ENCODE measurements at regions not wholly inside any gene's neighbourhood (a gene's known extent, or its start where the extent isn't known, plus 50 kb on each side); places are given as distances from the start of the nearest gene placed in this dataset.

DNA sequence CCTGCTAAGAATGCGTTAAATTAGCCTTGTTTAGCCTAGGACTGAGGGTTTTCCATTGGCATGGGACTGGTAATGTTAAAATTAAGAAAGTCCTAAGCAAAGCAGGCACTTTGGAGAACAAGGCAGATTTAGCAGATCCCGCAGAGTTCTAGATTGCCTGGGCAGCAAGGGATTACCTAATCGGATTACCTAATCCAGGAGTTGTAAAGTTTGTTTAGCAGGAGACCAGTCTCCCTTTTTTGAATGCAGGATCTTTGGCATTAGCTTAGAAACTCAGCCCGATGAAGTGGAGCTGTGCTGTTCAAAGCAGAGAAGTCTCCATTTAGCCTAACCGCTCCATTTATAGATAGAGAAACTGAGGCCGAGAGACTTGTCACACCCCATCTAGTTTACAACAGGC is 206.0 kb downstream of the DMRT2 start:
- Mint-ChIP-seq H3K4me1 (no peaks in the 10 kb centered on the region; the same call in 2 of the 3 replicates), H3K4me3 (no peak overlapping the region), H3K27me3 (ENCODE audit: insufficient read depth, low read depth, poor library complexity) (no peaks in the 10 kb centered on the region), H3K27ac (no peak overlapping the region), H3K9me3 (no peaks in the 10 kb centered on the region), H3K36me3 (ENCODE audit: low read depth) (no peaks in the 10 kb centered on the region)
- Histone ChIP-seq H4K20me1 (replicated peaks; ENCODE audit: insufficient read depth) (0 out of 2 replicates have a peak, but pooled peaks cover 4% of the 10 kb centered on the region), H3K36me3 (ENCODE audit: insufficient read depth) (no peaks in the 10 kb centered on the region), H3K27ac (ENCODE audit: low read depth) (no peak overlapping the region), H3K79me2 (replicated peaks; ENCODE audit: insufficient read depth) (no peaks in the 10 kb centered on the region), H3K4me3 (no peak overlapping the region), H3K9me2 (ENCODE audit: insufficient read depth) (peaks cover 12% of the 10 kb centered on the region), H3K4me2 (no peak overlapping the region), H3F3A (replicated peaks; ENCODE audit: low read depth) (no peaks in the 10 kb centered on the region), H2AFZ (no peak overlapping the region), H3K27me3 (ENCODE audit: insufficient read depth) (no peaks in the 10 kb centered on the region), H3K4me1 (ENCODE audit: insufficient read depth) (no peaks in the 10 kb centered on the region)
- no peak for ATAC-seq
- DNase-seq (ENCODE audit: low spot score): no peak
- TF ChIP-seq CREB1 (CRISPR knock-in tag; IDR thresholded peaks at IDR 0.05; ENCODE audit: low read depth) (no peak), NANOG (IDR thresholded peaks at IDR 0.05; ENCODE audit: borderline replicate concordance) (no peak)
- TF ChIP-seq, protein P1, sequence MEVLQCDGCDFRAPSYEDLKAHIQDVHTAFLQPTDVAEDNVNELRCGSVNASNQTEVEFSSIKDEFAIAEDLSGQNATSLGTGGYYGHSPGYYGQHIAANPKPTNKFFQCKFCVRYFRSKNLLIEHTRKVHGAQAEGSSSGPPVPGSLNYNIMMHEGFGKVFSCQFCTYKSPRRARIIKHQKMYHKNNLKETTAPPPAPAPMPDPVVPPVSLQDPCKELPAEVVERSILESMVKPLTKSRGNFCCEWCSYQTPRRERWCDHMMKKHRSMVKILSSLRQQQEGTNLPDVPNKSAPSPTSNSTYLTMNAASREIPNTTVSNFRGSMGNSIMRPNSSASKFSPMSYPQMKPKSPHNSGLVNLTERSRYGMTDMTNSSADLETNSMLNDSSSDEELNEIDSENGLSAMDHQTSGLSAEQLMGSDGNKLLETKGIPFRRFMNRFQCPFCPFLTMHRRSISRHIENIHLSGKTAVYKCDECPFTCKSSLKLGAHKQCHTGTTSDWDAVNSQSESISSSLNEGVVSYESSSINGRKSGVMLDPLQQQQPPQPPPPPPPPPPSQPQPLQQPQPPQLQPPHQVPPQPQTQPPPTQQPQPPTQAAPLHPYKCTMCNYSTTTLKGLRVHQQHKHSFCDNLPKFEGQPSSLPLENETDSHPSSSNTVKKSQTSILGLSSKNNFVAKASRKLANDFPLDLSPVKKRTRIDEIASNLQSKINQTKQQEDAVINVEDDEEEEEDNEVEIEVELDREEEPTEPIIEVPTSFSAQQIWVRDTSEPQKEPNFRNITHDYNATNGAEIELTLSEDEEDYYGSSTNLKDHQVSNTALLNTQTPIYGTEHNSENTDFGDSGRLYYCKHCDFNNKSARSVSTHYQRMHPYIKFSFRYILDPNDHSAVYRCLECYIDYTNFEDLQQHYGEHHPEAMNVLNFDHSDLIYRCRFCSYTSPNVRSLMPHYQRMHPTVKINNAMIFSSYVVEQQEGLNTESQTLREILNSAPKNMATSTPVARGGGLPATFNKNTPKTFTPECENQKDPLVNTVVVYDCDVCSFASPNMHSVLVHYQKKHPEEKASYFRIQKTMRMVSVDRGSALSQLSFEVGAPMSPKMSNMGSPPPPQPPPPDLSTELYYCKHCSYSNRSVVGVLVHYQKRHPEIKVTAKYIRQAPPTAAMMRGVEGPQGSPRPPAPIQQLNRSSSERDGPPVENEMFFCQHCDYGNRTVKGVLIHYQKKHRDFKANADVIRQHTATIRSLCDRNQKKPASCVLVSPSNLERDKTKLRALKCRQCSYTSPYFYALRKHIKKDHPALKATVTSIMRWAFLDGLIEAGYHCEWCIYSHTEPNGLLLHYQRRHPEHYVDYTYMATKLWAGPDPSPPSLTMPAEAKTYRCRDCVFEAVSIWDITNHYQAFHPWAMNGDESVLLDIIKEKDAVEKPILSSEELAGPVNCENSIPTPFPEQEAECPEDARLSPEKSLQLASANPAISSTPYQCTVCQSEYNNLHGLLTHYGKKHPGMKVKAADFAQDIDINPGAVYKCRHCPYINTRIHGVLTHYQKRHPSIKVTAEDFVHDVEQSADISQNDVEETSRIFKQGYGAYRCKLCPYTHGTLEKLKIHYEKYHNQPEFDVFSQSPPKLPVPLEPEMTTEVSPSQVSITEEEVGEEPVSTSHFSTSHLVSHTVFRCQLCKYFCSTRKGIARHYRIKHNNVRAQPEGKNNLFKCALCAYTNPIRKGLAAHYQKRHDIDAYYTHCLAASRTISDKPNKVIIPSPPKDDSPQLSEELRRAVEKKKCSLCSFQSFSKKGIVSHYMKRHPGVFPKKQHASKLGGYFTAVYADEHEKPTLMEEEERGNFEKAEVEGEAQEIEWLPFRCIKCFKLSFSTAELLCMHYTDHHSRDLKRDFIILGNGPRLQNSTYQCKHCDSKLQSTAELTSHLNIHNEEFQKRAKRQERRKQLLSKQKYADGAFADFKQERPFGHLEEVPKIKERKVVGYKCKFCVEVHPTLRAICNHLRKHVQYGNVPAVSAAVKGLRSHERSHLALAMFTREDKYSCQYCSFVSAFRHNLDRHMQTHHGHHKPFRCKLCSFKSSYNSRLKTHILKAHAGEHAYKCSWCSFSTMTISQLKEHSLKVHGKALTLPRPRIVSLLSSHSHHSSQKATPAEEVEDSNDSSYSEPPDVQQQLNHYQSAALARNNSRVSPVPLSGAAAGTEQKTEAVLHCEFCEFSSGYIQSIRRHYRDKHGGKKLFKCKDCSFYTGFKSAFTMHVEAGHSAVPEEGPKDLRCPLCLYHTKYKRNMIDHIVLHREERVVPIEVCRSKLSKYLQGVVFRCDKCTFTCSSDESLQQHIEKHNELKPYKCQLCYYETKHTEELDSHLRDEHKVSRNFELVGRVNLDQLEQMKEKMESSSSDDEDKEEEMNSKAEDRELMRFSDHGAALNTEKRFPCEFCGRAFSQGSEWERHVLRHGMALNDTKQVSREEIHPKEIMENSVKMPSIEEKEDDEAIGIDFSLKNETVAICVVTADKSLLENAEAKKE (CRISPR knock-in tag; IDR thresholded peaks at IDR 0.05): no peak

DNA sequence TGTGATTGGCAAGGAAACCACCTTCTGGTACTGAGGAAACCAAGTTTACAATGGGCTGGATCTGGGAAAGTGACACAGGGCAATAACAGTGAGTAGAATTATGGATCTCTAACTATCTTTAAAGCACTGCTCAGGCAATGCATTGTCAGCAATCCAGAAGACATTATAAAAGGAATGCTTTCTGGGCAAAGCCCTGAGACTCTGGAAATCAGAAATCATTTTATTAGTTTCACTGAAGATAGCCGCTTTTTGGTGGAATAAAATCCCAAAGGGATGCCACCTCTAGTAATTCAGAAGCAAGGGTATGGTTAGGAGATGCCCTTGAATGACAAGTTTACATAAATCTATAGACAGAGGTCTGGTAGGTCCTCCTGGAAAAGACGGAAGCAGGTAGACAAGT is 211.1 kb downstream of the DMRT2 start:
- peaks cover 12% of the 10 kb centered on the region for H3K9me2 ChIP-seq (ENCODE audit: insufficient read depth)
- ATAC-seq (no peak), DNase-seq (ENCODE audit: low spot score) (no peak)
- H3K4me1 Mint-ChIP-seq: no peaks in the 10 kb centered on the region; the same call in 2 of the 3 replicates
- no peak overlapping the region for H3K27ac Mint-ChIP-seq
- no peaks in the 10 kb centered on the region for H3F3A ChIP-seq (replicated peaks; ENCODE audit: low read depth)
- no peak overlapping the region for H3K4me3 Mint-ChIP-seq
- H3K27me3 ChIP-seq (ENCODE audit: insufficient read depth): no peaks in the 10 kb centered on the region
- no peaks in the 10 kb centered on the region for H3K4me1 ChIP-seq (ENCODE audit: insufficient read depth)
- no peaks in the 10 kb centered on the region for H3K79me2 ChIP-seq (replicated peaks; ENCODE audit: insufficient read depth)
- H3K36me3 ChIP-seq (ENCODE audit: insufficient read depth): no peaks in the 10 kb centered on the region
- no peaks in the 10 kb centered on the region; the same call in 2 of the 3 replicates for H3K9me3 Mint-ChIP-seq
- no peak overlapping the region for H3K27ac ChIP-seq (ENCODE audit: low read depth)
- no peak overlapping the region for H2AFZ ChIP-seq
- no peak overlapping the region for H3K4me3 ChIP-seq
- no peak overlapping the region for H3K4me2 ChIP-seq
- H4K20me1 ChIP-seq (replicated peaks; ENCODE audit: insufficient read depth): no peaks in the 10 kb centered on the region
- no peaks in the 10 kb centered on the region for H3K36me3 Mint-ChIP-seq (ENCODE audit: low read depth)
- H3K27me3 Mint-ChIP-seq (ENCODE audit: insufficient read depth, low read depth, poor library complexity): peaks cover 2% of the 10 kb centered on the region
- TF ChIP-seq, protein P2, sequence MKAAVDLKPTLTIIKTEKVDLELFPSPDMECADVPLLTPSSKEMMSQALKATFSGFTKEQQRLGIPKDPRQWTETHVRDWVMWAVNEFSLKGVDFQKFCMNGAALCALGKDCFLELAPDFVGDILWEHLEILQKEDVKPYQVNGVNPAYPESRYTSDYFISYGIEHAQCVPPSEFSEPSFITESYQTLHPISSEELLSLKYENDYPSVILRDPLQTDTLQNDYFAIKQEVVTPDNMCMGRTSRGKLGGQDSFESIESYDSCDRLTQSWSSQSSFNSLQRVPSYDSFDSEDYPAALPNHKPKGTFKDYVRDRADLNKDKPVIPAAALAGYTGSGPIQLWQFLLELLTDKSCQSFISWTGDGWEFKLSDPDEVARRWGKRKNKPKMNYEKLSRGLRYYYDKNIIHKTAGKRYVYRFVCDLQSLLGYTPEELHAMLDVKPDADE (IDR thresholded peaks at IDR 0.05): no peak
- no peak for TF ChIP-seq EZH2phosphoT487 (IDR thresholded peaks at IDR 0.05; ENCODE audit: unreplicated experiment)
- TF ChIP-seq, protein P3, sequence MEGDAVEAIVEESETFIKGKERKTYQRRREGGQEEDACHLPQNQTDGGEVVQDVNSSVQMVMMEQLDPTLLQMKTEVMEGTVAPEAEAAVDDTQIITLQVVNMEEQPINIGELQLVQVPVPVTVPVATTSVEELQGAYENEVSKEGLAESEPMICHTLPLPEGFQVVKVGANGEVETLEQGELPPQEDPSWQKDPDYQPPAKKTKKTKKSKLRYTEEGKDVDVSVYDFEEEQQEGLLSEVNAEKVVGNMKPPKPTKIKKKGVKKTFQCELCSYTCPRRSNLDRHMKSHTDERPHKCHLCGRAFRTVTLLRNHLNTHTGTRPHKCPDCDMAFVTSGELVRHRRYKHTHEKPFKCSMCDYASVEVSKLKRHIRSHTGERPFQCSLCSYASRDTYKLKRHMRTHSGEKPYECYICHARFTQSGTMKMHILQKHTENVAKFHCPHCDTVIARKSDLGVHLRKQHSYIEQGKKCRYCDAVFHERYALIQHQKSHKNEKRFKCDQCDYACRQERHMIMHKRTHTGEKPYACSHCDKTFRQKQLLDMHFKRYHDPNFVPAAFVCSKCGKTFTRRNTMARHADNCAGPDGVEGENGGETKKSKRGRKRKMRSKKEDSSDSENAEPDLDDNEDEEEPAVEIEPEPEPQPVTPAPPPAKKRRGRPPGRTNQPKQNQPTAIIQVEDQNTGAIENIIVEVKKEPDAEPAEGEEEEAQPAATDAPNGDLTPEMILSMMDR (conservative IDR thresholded peaks at IDR 0.05; ENCODE audit: low read depth in 2 of 2): no peak

Measured in GM23338 (cell line).